Choroid plexus epithelial cell (primary cell): ENCODE measurements at regions not wholly inside any gene's neighbourhood (a gene's known extent, or its start where the extent isn't known, plus 50 kb on each side); places are given as distances from the start of the nearest gene placed in this dataset.

Source experiments
- DNase-seq: peaks from one replicate; pipeline ENCODE4 v3.0.0-alpha.2; 2010; ENCODE audit warnings: low read depth
- H3K4me3 ChIP-seq: 2 replicates; pipeline ENCODE4 v1.5.1; 2011; ENCODE audit warnings: low read depth, mild to moderate bottlenecking, control low read depth, low read length, moderate library complexity
- TF ChIP-seq, protein P1 (sequence below): conservative IDR thresholded peaks from 2 replicates; pipeline ENCODE4 v1.5.1; 2011; ENCODE audit warnings: low read depth, mild to moderate bottlenecking, control low read depth, inconsistent platforms, low read length, moderate library complexity

DNA sequence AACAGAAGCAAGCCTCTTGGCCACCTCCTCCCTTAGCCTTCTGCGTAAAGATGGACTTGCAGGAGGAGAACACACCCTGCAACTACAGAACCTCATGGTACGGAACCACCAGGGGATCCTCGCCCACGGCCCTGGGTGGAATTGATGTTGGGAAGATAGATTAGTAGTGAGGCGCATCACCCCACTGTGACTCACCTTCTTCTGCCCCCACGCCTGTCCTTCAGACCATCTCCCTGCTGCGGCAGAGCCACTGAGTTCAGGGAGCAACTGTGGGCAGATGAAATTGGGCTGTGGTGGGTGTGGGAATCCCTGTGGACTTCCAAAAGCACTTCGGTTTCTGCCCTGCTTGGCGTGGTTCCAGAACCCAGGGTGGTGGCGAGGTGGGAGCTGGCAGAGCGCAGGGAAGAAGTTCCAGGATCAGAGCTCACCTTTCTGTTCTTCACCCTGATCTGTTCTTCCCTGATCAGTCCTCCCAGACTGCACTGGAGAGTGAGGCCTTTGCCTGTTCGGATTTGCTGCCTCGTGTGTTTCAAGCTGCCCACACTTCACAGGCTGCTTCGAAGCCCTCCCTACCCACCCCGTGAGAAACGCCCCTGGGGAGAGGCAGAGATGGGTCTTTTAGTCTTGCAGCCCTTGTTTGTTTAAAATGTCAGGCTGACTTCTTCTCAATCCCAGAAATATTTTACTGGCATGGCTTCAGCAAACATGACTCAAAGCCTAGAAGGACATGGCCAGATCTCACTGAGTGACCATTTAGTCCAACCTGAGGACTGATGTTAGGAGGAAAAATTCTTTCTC lies 92.8 kb upstream of the MLN start:
- H3K4me3 ChIP-seq = no peak overlapping the region
- peak; percentile 14 for DNase-seq
- TF ChIP-seq, protein P1, sequence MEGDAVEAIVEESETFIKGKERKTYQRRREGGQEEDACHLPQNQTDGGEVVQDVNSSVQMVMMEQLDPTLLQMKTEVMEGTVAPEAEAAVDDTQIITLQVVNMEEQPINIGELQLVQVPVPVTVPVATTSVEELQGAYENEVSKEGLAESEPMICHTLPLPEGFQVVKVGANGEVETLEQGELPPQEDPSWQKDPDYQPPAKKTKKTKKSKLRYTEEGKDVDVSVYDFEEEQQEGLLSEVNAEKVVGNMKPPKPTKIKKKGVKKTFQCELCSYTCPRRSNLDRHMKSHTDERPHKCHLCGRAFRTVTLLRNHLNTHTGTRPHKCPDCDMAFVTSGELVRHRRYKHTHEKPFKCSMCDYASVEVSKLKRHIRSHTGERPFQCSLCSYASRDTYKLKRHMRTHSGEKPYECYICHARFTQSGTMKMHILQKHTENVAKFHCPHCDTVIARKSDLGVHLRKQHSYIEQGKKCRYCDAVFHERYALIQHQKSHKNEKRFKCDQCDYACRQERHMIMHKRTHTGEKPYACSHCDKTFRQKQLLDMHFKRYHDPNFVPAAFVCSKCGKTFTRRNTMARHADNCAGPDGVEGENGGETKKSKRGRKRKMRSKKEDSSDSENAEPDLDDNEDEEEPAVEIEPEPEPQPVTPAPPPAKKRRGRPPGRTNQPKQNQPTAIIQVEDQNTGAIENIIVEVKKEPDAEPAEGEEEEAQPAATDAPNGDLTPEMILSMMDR = no peak

GRCh38 chr6:33895988-33896387 lies 92.2 kb upstream of the MLN start:
- TF ChIP-seq, protein P1 = no peak
- DNase-seq = no peak

DNA sequence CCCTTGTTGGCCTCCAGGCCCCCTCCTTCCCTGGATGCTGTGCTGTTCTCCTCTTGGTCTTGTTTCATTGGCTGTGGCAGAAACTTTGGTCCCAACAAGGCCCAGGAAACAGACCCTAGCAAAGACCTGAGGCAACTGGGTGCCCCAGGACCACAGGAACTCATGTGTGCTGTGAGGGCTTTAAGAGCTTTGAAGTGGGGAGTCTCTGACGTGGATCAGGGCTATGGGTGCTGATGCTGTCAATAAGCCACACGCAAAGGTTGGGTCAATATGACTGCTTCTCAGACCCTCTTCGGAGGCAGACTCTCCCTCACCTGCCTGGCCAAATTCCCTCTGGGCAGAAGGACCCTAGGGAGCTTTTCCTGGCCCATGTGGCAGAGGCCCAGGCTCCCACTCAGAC lies 91.5 kb upstream of the MLN start:
- TF ChIP-seq, protein P1 = no peak
- no peak for DNase-seq
- no peak overlapping the region for H3K4me3 ChIP-seq

More at GRCh38 chr6:33895988-33896387, 92.2 kb upstream of the MLN start:
- no peak overlapping the region for H3K4me3 ChIP-seq

- H3K4me3 ChIP-seq = no peak overlapping the region
- DNase-seq = peak; percentile 21
- TF ChIP-seq, protein P1 = no peak
Measured at GRCh38 chr6:33894438-33894837, 90.6 kb upstream of the MLN start.

DNA sequence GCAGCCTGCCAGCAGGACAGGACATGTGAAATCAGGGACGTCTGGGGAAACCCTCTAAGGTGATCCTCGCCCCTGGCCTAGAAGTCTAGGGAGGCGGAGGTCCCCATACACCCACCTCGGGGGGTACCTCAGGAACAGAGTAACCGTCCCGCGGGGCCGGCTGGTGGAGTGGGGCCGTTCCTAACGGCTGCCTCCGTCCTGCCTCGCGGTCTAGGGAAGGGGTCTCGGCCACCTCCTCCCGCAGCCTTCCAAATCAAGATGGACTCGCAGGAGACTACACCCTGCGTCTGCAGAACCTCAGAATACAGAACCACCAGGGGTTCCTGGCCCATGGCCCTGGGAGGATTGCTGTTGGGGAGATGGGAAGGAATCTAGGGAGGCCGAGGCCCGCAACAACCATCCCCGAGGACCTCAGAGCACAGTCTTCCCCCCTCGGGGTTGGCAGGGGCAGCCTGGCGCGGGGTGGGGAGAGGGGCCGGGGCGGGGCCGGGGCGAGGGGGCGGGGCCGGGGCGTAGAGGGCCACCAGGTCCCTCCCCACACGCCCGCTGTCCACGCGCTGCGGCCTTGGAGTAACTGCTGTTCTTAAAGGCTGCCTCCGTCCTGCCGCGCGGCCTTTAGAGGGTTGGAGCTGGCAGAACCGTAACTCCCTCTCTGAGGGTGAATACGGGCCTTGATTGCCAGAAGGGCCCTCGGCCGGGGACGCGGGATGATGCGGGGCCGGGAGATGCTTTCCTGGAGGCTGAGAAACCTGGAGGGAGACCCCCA lies 89.0 kb upstream of the MLN start:
- TF ChIP-seq, protein P1 = no peak
- no peak overlapping the region for H3K4me3 ChIP-seq
- DNase-seq = no peak

- TF ChIP-seq, protein P1 = no peak
- DNase-seq = no peak
- H3K4me3 ChIP-seq = no peak overlapping the region
Measured at GRCh38 chr6:33888664-33889200, 84.9 kb upstream of the MLN start.
